ENCODE measurements at regions not wholly inside any gene's neighbourhood (a gene's known extent, or its start where the extent isn't known, plus 50 kb on each side); places are given as distances from the start of the nearest gene placed in this dataset.

DNA sequence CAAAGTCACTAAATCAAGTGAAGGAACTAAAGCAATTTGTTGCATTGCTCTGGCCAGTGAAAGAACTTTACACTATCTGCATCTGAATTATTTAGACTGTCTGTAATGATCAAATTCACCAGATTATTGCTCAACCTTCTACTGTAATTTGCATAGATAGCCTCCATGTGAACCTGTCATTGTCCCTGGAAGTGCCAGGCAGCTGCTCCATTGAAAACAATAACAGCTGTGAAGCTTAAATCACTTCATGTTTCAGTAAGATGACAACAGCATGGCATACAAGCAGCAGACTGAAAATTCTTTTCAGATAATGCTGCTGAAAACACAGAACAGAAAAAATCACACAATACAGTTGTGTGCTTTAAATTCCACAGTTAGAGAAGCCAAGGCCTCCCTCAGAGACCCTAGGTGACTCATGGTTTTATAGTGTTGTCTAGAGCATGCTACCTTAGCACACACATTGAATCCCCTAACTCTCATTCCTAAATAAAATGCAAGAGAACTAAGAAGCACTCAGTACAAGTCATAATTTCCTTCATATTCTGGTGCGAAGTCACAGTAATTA is 248.9 kb downstream of the TPBG start:
- Histone ChIP-seq H4K91ac (ENCODE audit: low read length) (no peak overlapping the region), H2BK120ac (ENCODE audit: low read depth, low read length) (no peak overlapping the region), H3K79me1 (replicated peaks; ENCODE audit: low read length, poor library complexity, severe bottlenecking) (no peaks in the 10 kb centered on the region), H2BK12ac (ENCODE audit: low read length in 2 of 2) (no peak overlapping the region), H3K9ac (ENCODE audit: low read length) (no peak overlapping the region), H3K4me2 (ENCODE audit: low read length, poor library complexity, severe bottlenecking) (no peak overlapping the region), H2BK5ac (ENCODE audit: low read depth, low read length, poor library complexity, severe bottlenecking) (no peak overlapping the region), H2AK5ac (ENCODE audit: low read length, severe bottlenecking) (no peak overlapping the region), H3K27ac (ENCODE audit: low read length, poor library complexity, severe bottlenecking) (peak overlapping the region; percentile 8), H3K4ac (ENCODE audit: low read depth in 1 of 2, low read length in 2 of 2) (no peak overlapping the region), H3K14ac (ENCODE audit: low read length in 2 of 2) (no peak overlapping the region), H3K23ac (ENCODE audit: low read length in 2 of 2) (no peak overlapping the region), H3K36me3 (ENCODE audit: control insufficient read depth in 1 of 2, insufficient read depth in 2 of 2, low read depth in 1 of 2, low read length in 2 of 2) (no peaks in the 10 kb centered on the region), H3K18ac (ENCODE audit: low read depth in 1 of 2, low read length in 2 of 2) (no peak overlapping the region), H3K9me3 (ENCODE audit: control insufficient read depth, low read length) (no peaks in the 10 kb centered on the region), H3K4me3 (ENCODE audit: insufficient read depth in 1 of 2, low read depth in 1 of 2, low read length in 2 of 2) (no peak overlapping the region), H3K27me3 (ENCODE audit: control insufficient read depth in 1 of 2, insufficient read depth in 1 of 2, low read length in 2 of 2) (no peaks in the 10 kb centered on the region), H4K8ac (ENCODE audit: low read length) (no peak overlapping the region), H2AFZ (ENCODE audit: low read depth, low read length) (no peak overlapping the region), H2BK15ac (ENCODE audit: low read depth, poor library complexity, severe bottlenecking) (no peak overlapping the region), H3K4me1 (ENCODE audit: control insufficient read depth, insufficient read depth, low read depth, low read length) (peaks cover 2% of the 10 kb centered on the region)
- no peak for DNase-seq
- WGBS = 86% methylated on average over 1 of the region's 1 CpG

DNA sequence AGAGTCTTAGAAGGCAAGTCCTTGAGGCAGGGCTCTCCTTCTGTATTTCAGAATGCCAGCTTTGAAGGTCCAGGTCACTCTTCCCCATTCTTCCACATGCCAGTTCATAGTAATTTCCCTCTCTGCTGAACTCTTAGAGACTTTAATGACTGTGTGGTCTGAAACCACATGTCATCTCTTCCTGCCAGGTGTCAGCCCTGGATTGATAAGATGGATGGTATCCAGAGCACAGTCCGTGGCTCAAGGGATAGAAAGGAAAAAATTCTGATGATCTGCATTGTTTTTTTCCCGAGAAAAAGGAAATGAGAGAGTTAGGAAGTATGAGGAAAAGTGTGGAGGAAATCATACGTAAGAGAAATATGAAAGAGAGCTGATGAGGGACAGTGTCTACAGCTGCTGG is 250.9 kb downstream of the TPBG start:
- Histone ChIP-seq H3K9me3 (ENCODE audit: control insufficient read depth, low read length) (no peaks in the 10 kb centered on the region), H3K27ac (ENCODE audit: low read length, poor library complexity, severe bottlenecking) (no peak overlapping the region), H2BK5ac (ENCODE audit: low read depth, low read length, poor library complexity, severe bottlenecking) (no peak overlapping the region), H2BK12ac (ENCODE audit: low read length in 2 of 2) (no peak overlapping the region), H3K4ac (ENCODE audit: low read depth in 1 of 2, low read length in 2 of 2) (no peak overlapping the region), H3K4me3 (ENCODE audit: insufficient read depth in 1 of 2, low read depth in 1 of 2, low read length in 2 of 2) (no peak overlapping the region), H3K36me3 (ENCODE audit: control insufficient read depth in 1 of 2, insufficient read depth in 2 of 2, low read depth in 1 of 2, low read length in 2 of 2) (no peaks in the 10 kb centered on the region), H3K27me3 (ENCODE audit: control insufficient read depth in 1 of 2, insufficient read depth in 1 of 2, low read length in 2 of 2) (no peaks in the 10 kb centered on the region), H3K4me1 (ENCODE audit: control insufficient read depth, insufficient read depth, low read depth, low read length) (peaks cover 2% of the 10 kb centered on the region), H3K4me2 (ENCODE audit: low read length, poor library complexity, severe bottlenecking) (no peak overlapping the region), H3K79me1 (replicated peaks; ENCODE audit: low read length, poor library complexity, severe bottlenecking) (no peaks in the 10 kb centered on the region), H2AK5ac (ENCODE audit: low read length, severe bottlenecking) (no peak overlapping the region), H2BK120ac (ENCODE audit: low read depth, low read length) (no peak overlapping the region), H3K14ac (ENCODE audit: low read length in 2 of 2) (no peak overlapping the region), H2BK15ac (ENCODE audit: low read depth, poor library complexity, severe bottlenecking) (no peak overlapping the region), H3K9ac (ENCODE audit: low read length) (no peak overlapping the region), H4K8ac (ENCODE audit: low read length) (no peak overlapping the region), H4K91ac (ENCODE audit: low read length) (no peak overlapping the region), H3K18ac (ENCODE audit: low read depth in 1 of 2, low read length in 2 of 2) (no peak overlapping the region), H3K23ac (ENCODE audit: low read length in 2 of 2) (no peak overlapping the region), H2AFZ (ENCODE audit: low read depth, low read length) (no peak overlapping the region)
- no peak for DNase-seq
- 67% methylated on average over 3 of the region's 3 CpGs for WGBS

DNA sequence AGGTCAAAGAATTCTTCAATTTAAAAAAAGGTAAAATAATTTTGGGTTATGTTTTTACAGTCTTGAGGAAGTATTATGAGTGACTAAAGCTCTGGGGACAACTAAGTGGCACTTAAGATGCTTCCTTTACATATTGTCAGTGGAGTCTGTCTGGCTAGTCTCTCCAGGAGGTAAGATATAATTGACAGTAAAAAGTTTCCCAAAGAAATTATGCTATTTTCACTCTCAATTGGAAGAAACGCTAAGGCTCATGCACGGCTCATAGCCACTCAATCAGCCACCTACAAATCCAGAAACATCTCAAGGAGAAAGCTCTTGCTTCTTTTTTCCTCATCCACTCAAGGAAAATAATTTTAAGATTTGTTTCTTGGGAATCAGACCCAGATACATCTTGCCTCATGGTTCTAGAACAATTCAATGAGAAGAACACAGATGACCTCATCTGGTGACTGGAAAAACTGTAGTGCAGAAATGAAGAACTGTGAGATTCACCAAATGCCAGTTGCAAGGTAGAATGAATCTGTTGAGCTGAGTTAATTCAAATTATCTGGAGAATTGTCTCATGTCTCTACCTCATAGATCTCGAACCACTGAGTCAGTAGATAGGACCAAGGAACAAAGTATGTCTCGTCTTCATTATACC is 252.9 kb downstream of the TPBG start:
- no peak overlapping the region for H4K8ac ChIP-seq (ENCODE audit: low read length)
- no peak overlapping the region for H2AFZ ChIP-seq (ENCODE audit: low read depth, low read length)
- no peak overlapping the region for H3K9ac ChIP-seq (ENCODE audit: low read length)
- H3K36me3 ChIP-seq (ENCODE audit: control insufficient read depth in 1 of 2, insufficient read depth in 2 of 2, low read depth in 1 of 2, low read length in 2 of 2) = no peaks in the 10 kb centered on the region
- no peak overlapping the region for H3K23ac ChIP-seq (ENCODE audit: low read length in 2 of 2)
- H2BK12ac ChIP-seq (ENCODE audit: low read length in 2 of 2) = no peak overlapping the region
- DNase-seq = peak; percentile 11
- no peak overlapping the region for H4K91ac ChIP-seq (ENCODE audit: low read length)
- 87% methylated on average over 4 of the region's 4 CpGs for WGBS
- no peak overlapping the region for H2BK15ac ChIP-seq (ENCODE audit: low read depth, poor library complexity, severe bottlenecking)
- no peaks in the 10 kb centered on the region for H3K27me3 ChIP-seq (ENCODE audit: control insufficient read depth in 1 of 2, insufficient read depth in 1 of 2, low read length in 2 of 2)
- no peak overlapping the region for H3K18ac ChIP-seq (ENCODE audit: low read depth in 1 of 2, low read length in 2 of 2)
- no peak overlapping the region for H3K14ac ChIP-seq (ENCODE audit: low read length in 2 of 2)
- no peaks in the 10 kb centered on the region for H3K9me3 ChIP-seq (ENCODE audit: control insufficient read depth, low read length)
- peaks cover 2% of the 10 kb centered on the region for H3K4me1 ChIP-seq (ENCODE audit: control insufficient read depth, insufficient read depth, low read depth, low read length)
- H3K4ac ChIP-seq (ENCODE audit: low read depth in 1 of 2, low read length in 2 of 2) = no peak overlapping the region
- H3K4me2 ChIP-seq (ENCODE audit: low read length, poor library complexity, severe bottlenecking) = no peak overlapping the region
- H2BK5ac ChIP-seq (ENCODE audit: low read depth, low read length, poor library complexity, severe bottlenecking) = no peak overlapping the region
- H2BK120ac ChIP-seq (ENCODE audit: low read depth, low read length) = no peak overlapping the region
- H2AK5ac ChIP-seq (ENCODE audit: low read length, severe bottlenecking) = no peak overlapping the region
- no peak overlapping the region for H3K4me3 ChIP-seq (ENCODE audit: insufficient read depth in 1 of 2, low read depth in 1 of 2, low read length in 2 of 2)
- no peak overlapping the region for H3K27ac ChIP-seq (ENCODE audit: low read length, poor library complexity, severe bottlenecking)
- no peaks in the 10 kb centered on the region for H3K79me1 ChIP-seq (replicated peaks; ENCODE audit: low read length, poor library complexity, severe bottlenecking)

DNA sequence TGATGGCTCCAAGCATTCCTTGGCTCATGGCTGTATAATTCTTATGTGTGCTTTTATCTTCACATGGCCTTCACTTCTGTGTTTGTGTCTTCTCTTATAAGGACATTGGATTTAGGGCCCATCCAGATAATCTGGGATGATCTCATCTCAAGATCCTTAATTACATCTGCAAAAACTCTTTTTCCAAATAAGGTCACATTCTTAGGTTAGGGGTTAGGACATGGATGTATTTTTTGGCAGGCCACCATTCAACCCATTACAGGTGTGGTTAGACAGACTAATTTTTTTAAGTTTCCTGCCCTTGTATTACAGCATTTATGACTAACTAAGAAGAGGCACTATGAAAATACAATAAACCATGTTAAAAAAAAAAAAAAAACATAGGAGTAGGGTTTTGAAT is 254.0 kb downstream of the TPBG start:
- Histone ChIP-seq H3K36me3 (ENCODE audit: control insufficient read depth in 1 of 2, insufficient read depth in 2 of 2, low read depth in 1 of 2, low read length in 2 of 2) (no peaks in the 10 kb centered on the region), H2AK5ac (ENCODE audit: low read length, severe bottlenecking) (no peak overlapping the region), H2BK120ac (ENCODE audit: low read depth, low read length) (no peak overlapping the region), H3K4me1 (ENCODE audit: control insufficient read depth, insufficient read depth, low read depth, low read length) (peaks cover 2% of the 10 kb centered on the region), H3K14ac (ENCODE audit: low read length in 2 of 2) (no peak overlapping the region), H3K23ac (ENCODE audit: low read length in 2 of 2) (no peak overlapping the region), H3K4me3 (ENCODE audit: insufficient read depth in 1 of 2, low read depth in 1 of 2, low read length in 2 of 2) (no peak overlapping the region), H2AFZ (ENCODE audit: low read depth, low read length) (no peak overlapping the region), H4K8ac (ENCODE audit: low read length) (no peak overlapping the region), H2BK15ac (ENCODE audit: low read depth, poor library complexity, severe bottlenecking) (no peak overlapping the region), H3K18ac (ENCODE audit: low read depth in 1 of 2, low read length in 2 of 2) (no peak overlapping the region), H3K27me3 (ENCODE audit: control insufficient read depth in 1 of 2, insufficient read depth in 1 of 2, low read length in 2 of 2) (no peaks in the 10 kb centered on the region), H3K9ac (ENCODE audit: low read length) (no peak overlapping the region), H2BK12ac (ENCODE audit: low read length in 2 of 2) (no peak overlapping the region), H3K9me3 (ENCODE audit: control insufficient read depth, low read length) (no peaks in the 10 kb centered on the region), H2BK5ac (ENCODE audit: low read depth, low read length, poor library complexity, severe bottlenecking) (no peak overlapping the region), H3K4ac (ENCODE audit: low read depth in 1 of 2, low read length in 2 of 2) (no peak overlapping the region), H3K27ac (ENCODE audit: low read length, poor library complexity, severe bottlenecking) (no peak overlapping the region), H3K79me1 (replicated peaks; ENCODE audit: low read length, poor library complexity, severe bottlenecking) (no peaks in the 10 kb centered on the region), H4K91ac (ENCODE audit: low read length) (no peak overlapping the region), H3K4me2 (ENCODE audit: low read length, poor library complexity, severe bottlenecking) (no peak overlapping the region)
- no peak for DNase-seq

Measured in mesenchymal stem cell (in vitro differentiated cells and primary cell).